ENCODE measurements at regions not wholly inside any gene's neighbourhood (a gene's known extent, or its start where the extent isn't known, plus 50 kb on each side); places are given as distances from the start of the nearest gene placed in this dataset.

DNA sequence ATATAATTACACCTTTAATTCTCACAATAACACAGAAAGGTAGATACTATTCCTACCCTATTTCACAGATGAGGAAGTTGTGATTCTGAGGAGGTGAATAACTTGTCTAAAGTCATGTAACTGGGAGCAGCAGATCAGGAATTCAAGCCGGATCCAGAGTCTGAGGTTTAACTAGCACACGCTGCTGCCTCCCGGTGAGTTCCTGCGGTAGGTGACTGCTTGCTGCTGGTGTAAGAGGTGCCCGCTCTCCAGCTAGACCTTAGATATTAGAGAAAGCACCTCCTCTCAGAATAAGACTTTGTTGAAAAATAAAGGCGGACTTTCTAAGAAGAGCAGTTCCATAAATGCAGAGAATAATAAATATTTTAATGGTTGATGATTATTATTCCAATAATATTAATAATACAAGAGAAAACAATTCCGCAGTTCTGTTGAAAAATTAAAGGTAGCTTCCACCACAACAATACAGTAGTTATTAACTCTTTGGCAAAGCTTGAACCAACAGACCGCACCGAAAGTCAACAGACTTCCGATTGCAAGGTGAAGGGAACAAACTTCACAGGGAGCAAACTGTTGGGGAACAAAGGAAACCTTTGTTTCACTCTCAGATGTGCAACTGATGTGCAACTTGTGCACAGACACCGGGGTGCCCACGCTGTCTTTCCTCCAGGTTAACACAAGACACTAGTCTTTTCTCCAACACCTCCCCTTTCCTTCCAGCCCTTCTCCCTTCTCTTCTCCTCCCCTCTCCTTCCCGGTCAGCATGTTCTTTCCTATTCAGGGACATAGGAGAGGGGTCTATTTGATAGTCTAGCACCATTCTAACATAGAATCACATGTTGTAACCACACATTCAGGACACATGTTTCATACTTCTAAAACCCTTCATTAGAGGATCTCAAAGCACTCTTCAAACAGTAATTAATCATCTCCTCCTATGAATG is 73.2 kb upstream of the EGLN3 start:
- DNase-seq, result no peak

DNA sequence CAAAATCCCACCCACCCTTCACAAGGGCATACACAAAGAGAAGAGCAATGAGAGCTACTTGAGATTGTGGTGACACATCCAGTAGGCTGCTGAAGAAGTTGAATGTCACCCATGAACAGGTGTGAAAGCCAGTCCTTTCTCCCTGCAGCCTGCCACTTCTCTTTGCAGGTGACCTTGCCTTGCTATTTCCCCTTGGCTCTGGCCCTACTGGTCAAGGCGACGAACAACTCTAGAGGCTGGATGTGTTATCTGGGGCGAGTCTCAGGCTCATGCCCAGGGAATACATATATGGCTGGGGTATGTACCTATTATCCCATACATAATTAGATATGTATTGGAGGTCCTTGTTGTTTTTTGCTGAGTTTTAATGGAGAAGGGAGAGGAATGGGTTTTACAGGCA is 70.2 kb upstream of the EGLN3 start:
- no peak for DNase-seq

DNA sequence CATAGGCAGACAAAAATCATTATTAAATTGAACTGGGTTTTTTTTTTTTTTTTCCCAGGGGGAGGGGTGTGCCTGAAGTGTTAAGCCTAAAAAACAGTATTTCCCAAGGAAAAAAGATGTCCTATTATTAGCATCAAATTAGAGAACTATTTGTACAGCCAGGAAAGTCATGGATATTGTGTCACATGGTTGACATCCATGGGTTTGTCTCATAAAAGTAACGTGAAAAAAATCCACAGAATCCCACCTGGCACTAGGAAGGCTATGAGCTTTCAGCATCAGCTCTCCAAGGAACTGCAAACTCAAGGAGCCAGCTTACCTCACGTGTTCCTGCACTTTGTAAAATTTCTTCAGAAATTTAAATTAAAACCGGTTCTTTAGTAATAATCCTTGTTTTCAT is 69.1 kb upstream of the EGLN3 start:
- no peak for DNase-seq

DNA sequence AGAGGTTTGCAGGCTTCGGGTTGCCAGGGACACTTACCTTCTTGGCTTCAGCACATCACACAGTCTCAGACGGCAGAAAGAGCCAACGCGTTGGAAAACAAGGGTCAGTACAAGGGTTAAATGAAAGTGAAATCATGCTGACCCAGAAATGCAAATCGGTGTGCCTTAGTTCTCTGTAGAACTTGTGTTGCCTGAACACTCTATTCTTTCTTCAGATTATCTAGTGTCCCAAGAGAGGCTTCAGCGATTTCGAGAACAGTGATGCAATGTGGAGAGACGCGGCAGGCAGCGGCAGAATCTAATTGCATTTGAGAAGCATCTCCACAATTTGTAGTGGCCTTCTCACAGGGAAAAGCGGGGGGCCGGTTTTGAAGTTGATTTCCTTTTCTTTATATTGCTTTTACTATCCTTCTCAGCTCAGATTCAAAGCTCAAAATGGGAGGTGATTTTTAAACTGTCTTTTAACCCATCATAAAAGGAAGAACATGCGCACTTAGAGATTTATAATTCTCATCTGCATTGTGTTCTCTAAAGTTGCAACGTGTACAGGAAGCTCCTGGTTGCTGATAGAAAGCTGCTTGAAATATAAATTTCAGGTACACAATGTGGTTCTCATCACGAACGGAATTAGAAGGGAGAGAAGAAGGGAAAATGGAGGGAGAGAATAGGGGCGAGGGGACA is 67.8 kb upstream of the EGLN3 start:
- peak in 21 of 56 donors; percentile 1 to 57 (median 20) for DNase-seq

DNA sequence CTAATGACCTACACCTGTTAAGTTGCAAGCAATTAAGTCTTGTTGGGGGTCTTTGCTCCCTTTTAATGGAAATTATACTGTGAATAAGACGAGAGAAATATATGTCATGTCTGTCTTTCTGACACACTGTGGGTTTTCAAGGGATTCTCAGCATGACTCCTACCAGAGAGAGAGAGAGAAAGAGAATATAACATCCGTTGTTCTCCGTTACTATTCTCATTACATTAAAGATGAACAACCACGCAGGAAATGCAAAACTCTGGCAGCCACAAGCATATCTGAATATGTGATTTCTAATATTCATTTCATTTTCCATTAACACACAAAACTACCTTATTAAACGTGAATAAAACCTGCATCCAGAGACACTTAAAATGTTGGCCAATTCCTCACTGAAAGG is 67.3 kb upstream of the EGLN3 start:
- no peak for DNase-seq

DNA sequence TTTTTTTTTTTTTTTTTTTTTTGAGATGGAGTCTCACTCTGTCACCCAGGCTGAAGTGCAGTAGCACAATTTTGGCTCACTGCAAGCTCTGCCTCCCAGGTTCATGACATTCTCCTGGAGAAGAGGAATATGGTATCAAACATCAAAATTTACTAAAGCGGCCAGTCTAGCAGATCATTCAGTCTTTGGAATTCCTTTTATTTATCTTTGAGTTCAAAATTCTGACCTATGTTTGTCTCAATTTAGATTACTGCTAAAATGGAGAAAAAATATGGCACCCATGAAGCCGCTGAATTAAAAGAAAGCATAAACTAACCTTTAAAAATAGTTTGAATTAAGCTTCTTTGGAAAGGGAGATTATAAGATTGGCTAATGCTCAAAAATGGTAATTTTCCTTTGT is 64.5 kb upstream of the EGLN3 start:
- no peak for DNase-seq

DNA sequence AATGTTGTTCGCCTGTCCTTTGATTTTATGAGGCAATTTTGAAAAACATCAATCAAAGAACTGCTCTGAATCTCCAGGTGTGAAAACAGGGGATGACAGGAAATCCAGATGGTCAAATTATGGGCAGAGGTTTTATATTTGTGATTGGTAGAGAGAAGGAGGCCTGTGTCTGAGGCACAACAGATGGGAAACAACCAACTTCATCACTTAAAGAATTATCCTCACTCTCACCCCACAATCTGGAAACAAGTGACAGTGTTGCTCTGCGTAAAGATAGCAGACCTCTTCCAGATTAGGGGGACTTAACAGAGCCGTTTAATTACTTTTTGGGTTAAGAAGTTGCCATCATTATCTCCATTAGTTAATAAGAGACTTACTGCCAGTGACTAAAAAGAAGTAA is 64.1 kb upstream of the EGLN3 start:
- DNase-seq, result no peak

DNA sequence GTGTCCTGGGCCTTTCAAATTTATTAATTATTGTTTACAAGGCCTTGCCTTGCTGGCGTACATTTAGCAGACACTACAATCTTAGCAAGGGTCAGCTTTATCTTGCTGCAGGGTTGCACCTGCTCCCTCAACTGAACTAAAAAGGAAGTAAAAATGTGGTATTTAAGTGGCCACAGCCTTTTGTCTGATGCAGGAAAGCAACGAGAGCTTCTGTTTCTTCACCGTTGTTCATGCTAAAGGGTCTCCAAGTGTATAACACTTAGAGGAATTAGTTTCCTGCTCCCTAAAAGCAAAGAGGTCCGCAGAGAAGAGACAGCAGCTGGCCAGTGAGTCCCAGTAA is 62.8 kb upstream of the EGLN3 start:
- DNase-seq, result peak in 1 of 56 donors; percentile 21

DNA sequence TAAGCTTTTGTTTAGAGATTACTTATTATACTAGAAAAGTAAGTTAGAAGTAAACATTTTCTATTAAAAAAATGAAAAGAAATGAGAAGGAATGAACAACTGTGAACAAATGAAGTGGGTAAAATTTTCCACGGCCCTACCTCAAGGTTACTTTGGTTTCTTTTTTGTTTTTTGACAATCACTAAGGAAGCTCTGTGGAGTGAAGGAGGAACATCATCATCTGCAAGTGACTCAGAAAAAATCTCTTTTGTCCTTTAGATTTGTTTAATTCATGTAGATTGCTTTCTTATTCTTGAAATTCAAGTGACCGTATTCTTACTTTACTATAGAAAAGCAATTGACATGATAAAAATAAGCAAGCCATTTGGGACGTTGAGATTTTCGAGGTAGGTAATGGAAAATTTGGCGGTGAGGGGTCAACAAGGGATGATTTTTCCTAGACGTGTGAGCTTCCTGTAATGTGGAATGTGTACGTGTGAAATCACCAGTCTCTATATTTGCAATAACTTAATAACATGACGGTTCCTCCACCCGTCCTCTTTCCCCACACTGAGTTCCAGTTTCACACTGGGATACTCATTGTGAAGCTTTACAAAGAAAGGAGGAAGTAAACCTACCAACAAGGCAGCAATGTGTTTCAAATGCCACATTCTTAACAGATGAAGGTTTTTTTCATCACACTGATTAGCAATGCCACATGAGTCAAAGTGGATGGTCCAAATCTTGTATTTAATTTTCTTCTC is 62.3 kb upstream of the EGLN3 start:
- DNase-seq, result no peak

DNA sequence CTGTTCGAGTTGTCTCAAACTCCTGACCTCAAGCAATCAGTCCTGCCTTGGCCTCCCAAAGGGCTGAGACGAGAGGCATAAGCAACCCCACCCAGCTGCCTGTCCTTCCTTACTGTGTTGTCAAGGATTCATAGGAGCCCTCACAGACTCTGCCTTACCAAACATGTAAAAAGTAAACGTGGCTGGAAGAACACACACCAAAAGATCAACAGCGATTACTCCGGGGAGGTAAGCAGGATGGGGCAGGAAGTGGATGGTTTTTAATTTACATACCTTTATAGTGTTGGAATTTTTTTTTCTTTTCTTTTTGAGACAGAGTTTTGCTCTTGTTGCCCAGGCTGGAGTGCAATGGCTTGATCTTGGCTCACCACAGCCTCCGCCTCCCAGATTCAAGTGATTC is 61.5 kb upstream of the EGLN3 start:
- DNase-seq, result no peak

DNA sequence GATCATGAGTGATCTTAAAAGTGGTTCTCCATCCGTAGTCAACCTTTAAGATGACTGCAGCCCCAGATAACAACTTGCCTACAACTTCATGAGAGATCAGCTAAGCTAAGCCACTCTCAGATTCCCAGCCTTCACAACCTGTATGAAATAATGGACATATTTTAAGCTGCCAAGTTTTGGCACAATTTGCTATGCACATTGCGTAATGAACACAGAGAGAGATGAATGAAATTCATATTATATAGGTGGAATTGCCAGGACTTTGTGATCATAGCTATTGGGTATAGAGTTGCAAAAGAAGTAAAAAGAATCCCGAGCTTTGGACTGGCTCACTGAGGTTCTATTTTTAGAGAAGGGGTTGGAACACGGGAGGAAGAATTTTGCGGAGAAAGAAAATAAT is 59.1 kb upstream of the EGLN3 start:
- DNase-seq, result no peak

DNA sequence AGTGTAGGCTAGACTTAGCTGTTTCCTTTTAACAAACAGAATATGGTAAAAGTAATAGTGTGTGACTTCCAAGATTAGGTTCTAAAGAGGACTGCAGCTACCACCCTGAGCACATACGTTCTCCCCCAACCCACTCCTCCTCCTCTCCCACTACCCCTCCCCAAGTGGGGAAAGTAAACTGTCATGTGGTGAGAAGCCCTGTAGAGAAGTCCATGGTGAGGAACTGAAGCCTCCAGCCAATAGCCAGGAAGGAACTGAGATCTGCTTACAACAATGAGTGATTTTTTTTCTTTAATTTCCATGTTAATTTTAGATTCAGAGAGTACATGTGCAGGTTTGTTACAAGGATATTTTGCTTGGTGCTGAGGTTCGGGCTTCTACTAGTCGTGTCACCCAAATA is 57.0 kb upstream of the EGLN3 start:
- DNase-seq, result no peak

DNA sequence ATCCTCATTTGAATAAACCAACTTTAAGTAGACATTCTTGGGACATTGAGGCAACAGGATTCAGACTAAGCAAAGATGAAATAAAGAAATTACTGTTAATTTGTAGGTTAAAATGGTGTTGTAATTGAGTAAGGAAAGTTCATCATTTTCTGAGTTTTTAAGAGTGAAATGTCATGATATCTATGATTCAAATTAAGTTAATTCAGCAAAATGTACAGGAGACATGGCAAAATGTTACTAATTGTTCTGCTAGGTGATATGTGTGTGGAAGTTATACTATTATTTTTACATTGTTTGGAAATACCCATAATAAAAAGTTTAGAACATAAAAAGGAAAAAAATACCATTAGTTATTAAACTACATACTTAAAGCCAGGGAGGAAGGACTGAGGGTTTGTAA is 55.0 kb upstream of the EGLN3 start:
- no peak for DNase-seq

DNA sequence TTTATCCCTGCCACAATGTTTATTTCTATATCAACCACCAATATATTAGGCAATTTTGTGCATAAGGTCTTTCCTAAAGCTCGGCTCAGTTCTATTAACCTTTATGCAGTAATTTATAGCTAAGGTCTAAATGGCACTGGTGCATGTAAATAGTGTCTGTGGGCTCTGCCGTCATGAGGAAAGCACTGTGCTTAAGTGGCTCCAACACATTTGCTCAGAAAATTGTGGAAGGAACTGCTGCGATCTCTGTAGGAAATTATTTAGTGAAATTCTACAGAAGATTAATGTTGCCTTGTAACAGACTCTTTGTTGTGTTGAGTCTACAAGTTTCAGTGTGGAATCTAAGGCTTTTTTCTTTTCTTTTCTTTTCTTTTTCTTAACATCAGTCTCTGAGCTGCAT is 54.0 kb upstream of the EGLN3 start:
- DNase-seq, result no peak

DNA sequence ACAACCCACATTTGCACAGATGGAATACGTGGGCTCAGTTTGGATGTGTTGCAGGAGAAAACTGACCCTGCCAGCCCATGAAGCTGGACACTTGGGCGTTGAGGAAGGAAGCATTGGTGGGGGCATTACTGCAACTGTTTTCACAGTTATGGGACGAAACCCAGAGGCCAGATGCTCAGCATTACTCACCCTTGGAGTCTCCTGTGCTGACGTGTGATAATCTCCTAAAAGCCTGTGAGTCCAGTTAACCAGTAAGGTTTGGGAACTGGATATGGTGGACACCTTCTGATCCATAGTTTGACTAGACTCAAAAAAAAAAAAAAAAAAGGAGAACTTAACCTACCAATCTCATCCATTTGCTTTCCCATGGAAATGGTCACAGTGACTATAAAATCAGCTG is 52.8 kb upstream of the EGLN3 start:
- no peak for DNase-seq

DNA sequence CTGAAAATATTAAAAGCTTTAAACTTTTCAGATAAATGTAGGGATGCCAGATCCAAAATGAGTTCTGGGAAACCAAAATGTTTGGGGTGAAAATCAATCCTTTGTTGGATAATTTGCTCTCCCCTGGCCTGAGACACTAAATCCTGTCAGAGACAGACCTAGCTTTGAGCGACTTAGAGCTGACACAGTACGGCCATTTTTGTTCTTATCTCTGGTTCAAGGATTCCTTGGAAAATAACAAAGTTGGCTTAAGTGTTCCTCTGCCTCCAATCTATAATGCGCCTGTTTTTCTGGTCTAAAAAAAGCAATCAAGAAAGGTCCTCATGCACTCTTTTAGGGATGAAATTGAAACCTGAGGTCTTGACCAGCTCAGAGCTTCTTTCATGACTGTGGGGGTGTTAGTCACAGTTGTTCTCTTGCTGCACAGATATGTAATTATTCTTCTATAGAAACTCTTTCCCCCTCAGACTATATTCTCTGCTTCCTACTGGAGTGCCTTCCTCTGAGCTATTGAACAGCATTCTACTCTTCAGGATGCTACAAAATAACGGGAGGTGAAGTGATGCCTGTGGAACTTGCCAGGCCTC is 52.3 kb upstream of the EGLN3 start:
- no peak for DNase-seq

All from nucleus accumbens (tissue), 56 donors.